NCI-H748 (cell line): ENCODE measurements at regions not wholly inside any gene's neighbourhood (a gene's known extent, or its start where the extent isn't known, plus 50 kb on each side); places are given as distances from the start of the nearest gene placed in this dataset.

Experiments
- DNase-seq: peaks from one replicate; lab custom pipeline; 2025; ENCODE audit not compliant: unreplicated experiment; lab: John Stamatoyannopoulos, UW

- DNase-seq = no peak
Observed at GRCh38 chr2:198712485-198712884, 745.3 kb downstream of the SATB2 start.

DNA sequence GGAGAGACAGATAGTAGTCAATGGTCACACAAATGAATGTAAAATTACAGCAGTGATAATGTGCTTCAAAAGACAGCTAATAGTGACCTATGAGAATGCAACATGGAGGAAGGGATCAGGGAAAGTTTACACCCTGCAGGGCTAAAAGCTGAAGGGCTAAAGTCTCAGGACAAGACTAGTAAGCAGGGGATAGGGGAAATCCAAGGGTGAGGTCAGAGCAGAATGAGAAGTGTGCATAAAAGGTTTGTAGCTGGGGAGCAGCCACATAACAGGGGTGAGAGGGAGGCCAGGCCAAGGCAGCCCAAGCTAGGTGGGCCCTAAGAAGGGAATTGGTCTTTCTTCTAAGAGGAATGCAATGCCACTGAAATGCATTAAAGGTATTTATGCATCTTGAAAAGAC, 746.3 kb downstream of the SATB2 start:
- DNase-seq = no peak

DNA sequence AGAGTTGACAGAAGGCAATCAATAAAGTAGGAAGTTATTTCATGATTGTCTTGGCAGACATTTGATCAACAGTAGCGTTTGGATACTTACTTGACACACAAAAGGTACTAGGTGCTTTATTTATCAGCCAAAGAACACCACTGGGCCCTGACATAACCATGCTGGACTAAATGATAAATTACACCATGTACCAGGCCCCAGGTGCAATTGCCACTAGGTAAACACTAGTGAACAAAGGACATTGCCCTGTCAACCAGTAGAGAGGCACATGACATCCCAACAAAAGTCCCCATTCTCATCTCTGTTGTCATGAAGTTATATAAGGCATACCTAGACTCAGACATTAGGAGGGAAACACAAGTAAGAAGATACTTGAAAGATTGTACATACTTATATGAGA, 747.2 kb downstream of the SATB2 start:
- DNase-seq = no peak

- DNase-seq = no peak
Observed at GRCh38 chr2:198706476-198707082, 751.2 kb downstream of the SATB2 start.

GRCh38 chr2:198703281-198703680, 754.5 kb downstream of the SATB2 start:
- DNase-seq = no peak

DNA sequence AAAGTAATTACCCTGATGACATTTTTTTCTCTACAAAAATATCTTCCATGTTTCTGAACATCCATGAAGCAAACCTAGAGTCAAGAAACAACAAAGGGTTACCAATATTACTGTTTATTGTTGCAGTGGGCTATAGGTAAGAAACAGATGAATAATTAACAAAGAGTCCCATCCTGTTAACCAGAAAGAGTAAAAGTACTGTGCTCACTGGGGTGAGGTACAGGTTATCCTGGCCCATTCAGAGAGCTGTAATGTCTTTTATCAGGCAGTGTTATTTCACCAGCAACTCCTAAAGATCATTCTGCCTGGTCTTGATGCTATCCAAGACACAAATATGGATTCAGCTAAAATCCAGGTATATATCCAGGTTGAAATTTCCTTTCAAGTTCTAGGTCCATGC, 754.9 kb downstream of the SATB2 start:
- no peak for DNase-seq

DNA sequence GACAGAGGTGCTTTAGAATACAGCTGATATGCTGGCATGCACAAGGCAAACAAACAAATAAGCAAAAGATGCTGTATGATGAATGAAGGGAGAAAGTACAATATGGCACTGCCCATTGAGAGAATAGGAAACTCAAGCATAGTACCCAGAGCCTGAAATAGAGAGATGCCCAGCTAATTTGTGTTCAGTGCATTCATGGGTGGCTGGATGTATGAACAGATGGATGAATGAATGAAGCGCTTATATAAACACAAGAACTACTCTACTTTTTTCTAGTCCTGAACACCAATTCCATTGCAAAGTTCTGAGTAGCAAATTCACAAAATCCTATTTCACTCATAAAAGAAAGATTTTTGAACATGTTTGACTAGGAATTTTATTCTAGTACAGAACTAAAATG, 756.3 kb downstream of the SATB2 start:
- peak; percentile 52 for DNase-seq

DNA sequence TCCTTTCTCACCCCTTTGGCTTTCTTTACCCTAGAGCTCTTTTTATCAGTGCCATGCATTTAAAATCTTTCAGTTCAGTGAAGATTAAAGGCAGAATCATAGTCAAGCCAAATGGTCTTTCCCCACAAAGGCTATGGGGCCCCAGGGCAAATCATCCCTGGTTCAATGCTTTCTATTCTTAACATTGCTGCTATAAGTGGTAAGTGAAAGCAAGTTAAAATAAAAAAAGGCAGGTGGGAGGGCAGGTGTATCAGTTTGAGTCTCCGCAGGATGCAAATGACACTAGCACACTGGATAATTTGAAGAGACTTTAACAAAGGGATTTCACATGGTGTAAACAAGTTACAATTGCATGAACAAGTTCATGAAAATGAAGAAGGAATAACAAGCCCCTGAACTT, 757.4 kb downstream of the SATB2 start:
- peak; percentile 98 for DNase-seq

DNA sequence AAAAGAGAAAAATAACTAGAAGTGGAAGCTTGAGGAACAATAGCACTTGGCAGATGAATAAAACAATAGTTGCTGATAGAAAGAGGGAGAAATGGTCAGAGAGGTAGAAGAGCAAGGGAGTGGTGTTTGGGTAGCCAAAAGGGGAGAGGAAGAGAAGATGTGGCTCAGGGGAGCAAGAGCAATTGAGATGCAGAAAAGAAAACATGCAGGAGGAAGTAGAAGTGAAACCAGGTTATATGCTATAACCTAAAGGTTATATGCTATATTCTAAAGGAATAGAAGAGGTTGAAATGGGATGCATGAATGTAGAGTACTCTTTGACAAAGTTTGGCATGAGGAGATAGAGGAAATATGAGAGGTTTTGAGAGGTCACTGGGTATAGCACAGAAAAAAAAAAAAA, 759.5 kb downstream of the SATB2 start:
- no peak for DNase-seq

DNA sequence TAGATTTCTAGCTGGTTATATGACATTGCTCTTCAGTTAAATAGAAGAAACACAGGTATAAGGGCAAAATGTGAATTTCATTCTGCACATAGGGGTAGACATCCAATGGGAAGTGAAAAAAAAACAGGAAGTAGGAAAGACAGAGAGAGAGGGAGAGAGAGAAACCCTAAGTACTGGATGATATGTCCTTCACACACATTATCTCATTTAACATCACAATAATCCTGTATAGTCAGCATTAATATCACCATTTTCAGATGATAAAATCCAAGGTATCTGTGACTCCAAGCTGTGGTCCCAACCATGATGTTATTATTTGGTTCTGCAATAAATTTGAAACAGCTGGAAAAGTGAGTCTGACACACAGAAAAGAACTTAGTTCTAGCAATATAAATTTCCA, 759.9 kb downstream of the SATB2 start:
- no peak for DNase-seq

DNA sequence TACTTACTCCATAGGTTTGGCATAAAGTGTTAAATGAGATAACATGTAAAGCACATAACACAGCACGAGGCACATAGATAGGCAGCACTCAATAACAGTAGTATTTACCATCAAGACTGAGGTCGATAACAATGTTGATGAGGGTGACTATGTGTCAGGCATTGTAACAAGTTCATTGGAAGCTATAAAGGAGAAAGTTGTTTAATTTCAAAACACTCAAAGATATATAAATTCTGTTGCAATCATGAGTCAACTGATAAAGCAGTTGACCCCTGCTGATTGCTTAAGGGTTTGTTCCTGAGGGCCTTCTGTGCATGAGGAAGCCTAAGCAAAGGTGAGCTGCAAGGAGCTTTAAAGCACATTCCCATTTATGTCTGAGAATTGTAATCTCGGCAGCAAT, 760.5 kb downstream of the SATB2 start:
- no peak for DNase-seq

- DNase-seq = no peak
Observed at GRCh38 chr2:198695879-198696278, 761.9 kb downstream of the SATB2 start.

DNA sequence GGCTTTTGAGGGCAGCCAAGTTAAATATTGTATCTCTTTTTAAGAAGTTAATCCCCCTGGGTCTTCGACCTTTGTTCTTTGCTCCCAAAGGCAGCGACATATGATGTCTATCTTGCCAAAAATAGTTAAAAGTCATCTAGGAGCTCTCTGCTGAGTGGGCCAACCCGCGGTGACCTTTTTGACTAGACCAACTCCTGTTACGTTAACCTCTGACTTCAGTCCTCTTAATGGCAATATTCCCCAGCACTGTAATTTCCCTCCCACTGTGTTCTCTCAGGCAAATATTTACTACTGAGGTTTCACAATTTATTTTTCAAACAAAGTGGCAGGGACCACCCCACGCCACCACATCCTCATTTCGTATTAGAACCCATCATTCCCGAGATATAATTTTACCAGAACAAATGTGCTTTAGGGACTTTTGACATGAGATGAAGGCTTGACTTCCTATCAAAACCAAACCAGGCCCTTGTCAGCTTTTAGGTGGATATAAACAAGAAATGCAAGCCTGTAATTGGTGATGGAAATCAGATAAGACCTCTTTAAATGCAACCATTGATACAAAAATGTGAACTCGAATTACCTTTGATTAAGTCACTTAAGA, 764.7 kb downstream of the SATB2 start:
- peak; percentile 84 for DNase-seq

DNA sequence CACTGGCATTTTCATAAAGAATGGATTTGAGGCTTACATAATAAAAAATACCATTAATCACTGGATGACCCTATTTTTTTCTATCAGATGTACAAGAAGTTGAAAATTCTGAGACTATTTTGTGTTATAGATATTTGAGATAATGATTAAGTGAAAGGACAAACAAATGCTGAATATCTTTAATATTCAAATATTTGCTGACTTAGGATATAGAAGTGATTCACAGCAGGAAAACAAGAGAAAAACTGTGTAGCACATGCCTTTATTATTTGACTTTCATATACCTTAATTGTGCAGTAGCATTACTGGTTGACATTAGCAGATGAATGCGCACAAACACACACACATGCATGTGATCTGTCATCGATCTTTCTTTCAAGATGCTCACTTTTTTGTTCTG, 766.5 kb downstream of the SATB2 start:
- DNase-seq = no peak

DNA sequence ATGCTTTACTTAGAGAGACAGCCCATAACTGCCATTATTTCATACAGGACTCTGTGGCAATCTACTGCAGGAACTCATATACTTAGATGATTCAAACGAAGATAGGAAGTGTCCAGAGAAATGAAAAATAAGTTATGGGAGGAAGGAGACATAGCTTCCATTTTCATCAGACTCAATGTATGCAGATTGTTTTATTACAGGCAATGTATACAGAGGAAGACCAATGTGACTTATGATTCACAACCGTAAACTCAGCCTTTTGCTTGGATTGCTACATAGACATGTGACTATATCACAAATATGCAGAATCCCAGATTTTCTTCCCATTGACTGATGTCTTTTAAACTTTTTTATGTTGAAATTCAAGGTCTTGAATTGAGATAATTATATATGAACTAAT, 793.4 kb downstream of the SATB2 start:
- no peak for DNase-seq

DNA sequence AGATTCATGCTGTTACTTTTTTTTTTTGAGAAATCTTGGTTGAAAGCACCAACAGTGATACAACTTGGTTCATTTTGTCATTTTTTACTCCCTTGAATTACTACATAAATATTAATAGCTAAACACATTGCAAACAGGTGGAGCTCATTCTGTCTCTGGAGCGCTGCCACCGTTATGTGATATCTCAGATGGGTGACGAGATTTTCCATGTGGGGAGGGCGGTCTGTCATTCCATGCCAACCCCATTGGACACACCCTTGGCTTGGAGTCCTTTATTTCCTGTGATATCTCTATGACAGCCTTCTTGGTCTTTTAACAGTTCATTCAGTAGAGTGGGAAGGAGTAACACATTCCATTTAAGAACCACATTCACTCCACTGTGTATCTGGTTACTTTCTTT, 794.8 kb downstream of the SATB2 start:
- DNase-seq = no peak

DNA sequence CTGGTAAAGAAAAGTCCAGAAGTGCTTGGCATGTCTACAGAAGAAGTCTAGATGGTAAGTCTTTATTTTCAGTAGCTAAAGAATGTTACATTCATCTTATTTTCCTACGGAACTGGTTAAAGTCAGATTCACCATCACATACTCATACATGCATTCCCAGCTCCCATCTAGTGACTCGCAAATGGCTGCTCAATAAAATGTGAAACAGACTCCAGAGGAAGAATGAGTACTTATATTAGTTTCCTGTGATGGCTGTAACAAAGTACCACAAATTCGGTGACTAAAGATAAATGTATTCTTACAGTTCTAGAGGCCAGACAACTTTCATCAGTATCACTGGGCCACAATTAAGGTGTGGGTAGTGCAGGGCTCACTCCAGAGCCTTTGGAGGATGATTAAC, 797.2 kb downstream of the SATB2 start:
- DNase-seq = no peak

GRCh38 chr2:198659096-198659870, 798.5 kb downstream of the SATB2 start:
- DNase-seq = peak; percentile 25

GRCh38 chr2:198657512-198658121, 800.1 kb downstream of the SATB2 start:
- peak; percentile 78 for DNase-seq

- DNase-seq = no peak
Observed at GRCh38 chr2:198656869-198657268, 800.9 kb downstream of the SATB2 start.

- DNase-seq = no peak
Observed at GRCh38 chr2:198654646-198655045, 803.1 kb downstream of the SATB2 start.

GRCh38 chr2:198653311-198653710, 804.4 kb downstream of the SATB2 start:
- DNase-seq = no peak
